HEK293 (cell line): ENCODE measurements at regions not wholly inside any gene's neighbourhood (a gene's known extent, or its start where the extent isn't known, plus 50 kb on each side); places are given as distances from the start of the nearest gene placed in this dataset.

Experiments used
- CTCF ChIA-PET: fragments of 350-600 bp; formaldehyde crosslinking; extraction: SDS; loops from one replicate; lab custom pipeline; 2021; ENCODE audit warnings: antibody characterized with exemption; lab: Yijun Ruan, JAX
- POLR2A ChIA-PET: fragments of 300-600 bp; formaldehyde crosslinking; extraction: SDS; loops from one replicate; lab custom pipeline; 2020; ENCODE audit warnings: antibody characterized with exemption, inconsistent platforms; lab: Yijun Ruan, JAX
- H3K27ac ChIP-seq: fragments of 200-500 bp; sonication (Bioruptor generic); 2 replicates; pipeline ENCODE4 v1.5.1; 2014; ENCODE audit warnings: low read depth, low read length, control low read depth, inconsistent platforms; ENCODE audit errors: extremely low read depth
- H3K36me3 ChIP-seq, 2 experiments: fragments of 200-500 bp in 1 of 2; sonication (Bioruptor generic) in 1 of 2; 1 replicate in 1 of 2; 2 replicates in 1 of 2; pipeline ENCODE4 v1.5.1; 2014 to 2017; ENCODE audit warnings: inconsistent platforms in 2 of 2, low read length in 2 of 2; ENCODE audit not compliant: control insufficient read depth in 2 of 2, insufficient read depth in 1 of 2
- H3K4me1 ChIP-seq: fragments of 200-500 bp; sonication (Bioruptor generic); 2 replicates; pipeline ENCODE4 v1.5.1; 2014; ENCODE audit warnings: mild to moderate bottlenecking, low read length, inconsistent platforms; ENCODE audit not compliant: control insufficient read depth, insufficient read depth
- H3K4me3 ChIP-seq: 2 replicates; pipeline ENCODE4 v1.5.1; 2011; ENCODE audit warnings: low read depth, mild to moderate bottlenecking, control low read depth, low read length, moderate library complexity
- H3K9me3 ChIP-seq: fragments of 200-500 bp; sonication (Bioruptor generic); 2 replicates; pipeline ENCODE4 v1.5.1; 2014; ENCODE audit warnings: low read depth, low read length, inconsistent platforms; ENCODE audit not compliant: control insufficient read depth, insufficient read depth
- EGR2 ChIP-seq: fragments of 450-650 bp; formaldehyde crosslinking; IDR thresholded peaks from 2 replicates; pipeline ENCODE4 v1.5.1; 2016; ENCODE audit warnings: low read depth, missing biosample characterization, missing genetic modification characterization
- GLIS1 ChIP-seq: fragments of 450-650 bp; formaldehyde crosslinking; IDR thresholded peaks from 2 replicates; pipeline ENCODE4 v1.5.1; 2016; ENCODE audit warnings: missing biosample characterization, missing genetic modification characterization
- KLF7 ChIP-seq: fragments of 450-650 bp; formaldehyde crosslinking; IDR thresholded peaks from 2 replicates; pipeline ENCODE4 v1.5.1; 2016; ENCODE audit warnings: missing biosample characterization, missing genetic modification characterization, borderline replicate concordance
- OSR2 ChIP-seq: fragments of 450-650 bp; formaldehyde crosslinking; IDR thresholded peaks from 2 replicates; pipeline ENCODE4 v1.5.1; 2016; ENCODE audit warnings: missing biosample characterization, missing genetic modification characterization
- RBAK ChIP-seq: fragments of 450-650 bp; formaldehyde crosslinking; IDR thresholded peaks from 2 replicates; pipeline ENCODE4 v1.5.1; 2016; ENCODE audit warnings: missing biosample characterization, missing genetic modification characterization
- SCRT2 ChIP-seq: fragments of 450-650 bp; formaldehyde crosslinking; IDR thresholded peaks from 2 replicates; pipeline ENCODE4 v1.5.1; 2016; ENCODE audit warnings: missing biosample characterization, missing genetic modification characterization
- WT1 ChIP-seq: fragments of 450-650 bp; formaldehyde crosslinking; IDR thresholded peaks from 2 replicates; pipeline ENCODE4 v1.5.1; 2016; ENCODE audit warnings: missing biosample characterization, missing genetic modification characterization
- ZFP41 ChIP-seq: fragments of 450-650 bp; formaldehyde crosslinking; IDR thresholded peaks from 2 replicates; pipeline ENCODE4 v1.5.1; 2016; ENCODE audit warnings: missing biosample characterization, missing genetic modification characterization, borderline replicate concordance
- ZNF10 ChIP-seq: fragments of 450-650 bp; formaldehyde crosslinking; IDR thresholded peaks from 2 replicates; pipeline ENCODE4 v1.5.1; 2017; ENCODE audit warnings: missing biosample characterization, missing genetic modification characterization
- ZNF16 ChIP-seq: fragments of 450-650 bp; formaldehyde crosslinking; IDR thresholded peaks from 2 replicates; pipeline ENCODE4 v1.5.1; 2016; ENCODE audit warnings: low read depth, missing biosample characterization, missing genetic modification characterization
- ZNF223 ChIP-seq: fragments of 450-650 bp; formaldehyde crosslinking; IDR thresholded peaks from 2 replicates; pipeline ENCODE4 v1.5.1; 2016; ENCODE audit warnings: missing biosample characterization, missing genetic modification characterization
- ZNF423 ChIP-seq: fragments of 450-650 bp; formaldehyde crosslinking; IDR thresholded peaks from 2 replicates; pipeline ENCODE4 v1.5.1; 2016; ENCODE audit warnings: missing biosample characterization, missing genetic modification characterization
- ZNF548 ChIP-seq: fragments of 450-650 bp; formaldehyde crosslinking; IDR thresholded peaks from 2 replicates; pipeline ENCODE4 v1.5.1; 2016; ENCODE audit warnings: missing biosample characterization, missing genetic modification characterization
- ZNF549 ChIP-seq: fragments of 450-650 bp; IDR thresholded peaks from 2 replicates; pipeline ENCODE4 v1.5.1; 2018; ENCODE audit warnings: missing biosample characterization, missing genetic modification characterization, mild to moderate bottlenecking, inconsistent platforms, moderate library complexity
- ZNF610 ChIP-seq: fragments of 450-650 bp; formaldehyde crosslinking; IDR thresholded peaks from 2 replicates; pipeline ENCODE4 v1.5.1; 2016; ENCODE audit warnings: missing biosample characterization, missing genetic modification characterization, borderline replicate concordance
- ZNF785 ChIP-seq: fragments of 450-650 bp; formaldehyde crosslinking; IDR thresholded peaks from 2 replicates; pipeline ENCODE4 v1.5.1; 2016; ENCODE audit warnings: missing biosample characterization, missing genetic modification characterization
- ZSCAN30 ChIP-seq: fragments of 450-650 bp; IDR thresholded peaks from 2 replicates; pipeline ENCODE4 v1.5.1; 2018; ENCODE audit warnings: missing biosample characterization, mild to moderate bottlenecking, missing genetic modification characterization, moderate library complexity
- TF ChIP-seq, protein P1 (sequence below): fragments of 450-650 bp; formaldehyde crosslinking; IDR thresholded peaks from 2 replicates; pipeline ENCODE4 v1.5.1; 2017; ENCODE audit warnings: missing biosample characterization, missing genetic modification characterization
- TF ChIP-seq, protein P2 (sequence below): fragments of 450-650 bp; IDR thresholded peaks from 2 replicates; pipeline ENCODE4 v1.5.1; 2018; ENCODE audit warnings: missing biosample characterization, missing genetic modification characterization
- TF ChIP-seq, protein P3 (sequence below): fragments of 450-650 bp; formaldehyde crosslinking; IDR thresholded peaks from 2 replicates; pipeline ENCODE4 v1.5.1; 2016; ENCODE audit warnings: missing biosample characterization, missing genetic modification characterization
- TF ChIP-seq, protein P4 (sequence below): fragments of 450-650 bp; formaldehyde crosslinking; IDR thresholded peaks from 2 replicates; pipeline ENCODE4 v1.5.1; 2016; ENCODE audit warnings: missing biosample characterization, missing genetic modification characterization

DNA sequence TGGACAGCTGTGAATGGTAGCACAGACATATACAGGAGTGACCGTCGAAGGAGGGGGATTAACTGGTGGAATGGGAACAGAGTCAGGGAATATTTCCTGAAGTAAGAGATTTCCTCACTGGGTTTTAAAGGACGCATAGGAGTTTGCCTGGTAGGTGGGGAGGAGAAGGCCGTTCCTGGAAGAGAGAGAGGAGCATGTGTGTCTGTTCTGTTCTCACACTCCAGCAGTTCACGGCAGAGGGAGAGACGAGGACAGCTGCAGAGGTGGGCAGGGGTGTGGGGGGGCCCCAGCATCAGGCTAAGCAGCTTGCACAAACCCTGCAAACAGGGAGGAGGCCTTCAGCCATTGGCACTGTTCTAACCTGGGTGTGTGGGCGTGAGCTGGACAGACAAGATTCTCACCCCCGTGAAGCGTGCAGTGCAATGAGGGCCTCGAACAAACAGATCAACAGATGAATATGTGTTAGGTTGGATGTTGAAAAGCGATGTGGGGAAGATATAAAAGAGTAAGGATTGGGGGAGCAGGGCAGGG lies 85.3 kb upstream of the GSE1 start (continued):
- TF ChIP-seq, protein P1, sequence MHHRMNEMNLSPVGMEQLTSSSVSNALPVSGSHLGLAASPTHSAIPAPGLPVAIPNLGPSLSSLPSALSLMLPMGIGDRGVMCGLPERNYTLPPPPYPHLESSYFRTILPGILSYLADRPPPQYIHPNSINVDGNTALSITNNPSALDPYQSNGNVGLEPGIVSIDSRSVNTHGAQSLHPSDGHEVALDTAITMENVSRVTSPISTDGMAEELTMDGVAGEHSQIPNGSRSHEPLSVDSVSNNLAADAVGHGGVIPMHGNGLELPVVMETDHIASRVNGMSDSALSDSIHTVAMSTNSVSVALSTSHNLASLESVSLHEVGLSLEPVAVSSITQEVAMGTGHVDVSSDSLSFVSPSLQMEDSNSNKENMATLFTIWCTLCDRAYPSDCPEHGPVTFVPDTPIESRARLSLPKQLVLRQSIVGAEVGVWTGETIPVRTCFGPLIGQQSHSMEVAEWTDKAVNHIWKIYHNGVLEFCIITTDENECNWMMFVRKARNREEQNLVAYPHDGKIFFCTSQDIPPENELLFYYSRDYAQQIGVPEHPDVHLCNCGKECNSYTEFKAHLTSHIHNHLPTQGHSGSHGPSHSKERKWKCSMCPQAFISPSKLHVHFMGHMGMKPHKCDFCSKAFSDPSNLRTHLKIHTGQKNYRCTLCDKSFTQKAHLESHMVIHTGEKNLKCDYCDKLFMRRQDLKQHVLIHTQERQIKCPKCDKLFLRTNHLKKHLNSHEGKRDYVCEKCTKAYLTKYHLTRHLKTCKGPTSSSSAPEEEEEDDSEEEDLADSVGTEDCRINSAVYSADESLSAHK (tag by site-specific recombination): no peak
- TF ChIP-seq ZFP41 (tag by site-specific recombination) (no peak), ZSCAN30 (tag by site-specific recombination) (no peak), OSR2 (tag by site-specific recombination) (no peak), WT1 (tag by site-specific recombination) (no peak), EGR2 (peak; percentile 74), ZNF785 (tag by site-specific recombination) (no peak)
- TF ChIP-seq, all 188 proteins: peak for 5

DNA sequence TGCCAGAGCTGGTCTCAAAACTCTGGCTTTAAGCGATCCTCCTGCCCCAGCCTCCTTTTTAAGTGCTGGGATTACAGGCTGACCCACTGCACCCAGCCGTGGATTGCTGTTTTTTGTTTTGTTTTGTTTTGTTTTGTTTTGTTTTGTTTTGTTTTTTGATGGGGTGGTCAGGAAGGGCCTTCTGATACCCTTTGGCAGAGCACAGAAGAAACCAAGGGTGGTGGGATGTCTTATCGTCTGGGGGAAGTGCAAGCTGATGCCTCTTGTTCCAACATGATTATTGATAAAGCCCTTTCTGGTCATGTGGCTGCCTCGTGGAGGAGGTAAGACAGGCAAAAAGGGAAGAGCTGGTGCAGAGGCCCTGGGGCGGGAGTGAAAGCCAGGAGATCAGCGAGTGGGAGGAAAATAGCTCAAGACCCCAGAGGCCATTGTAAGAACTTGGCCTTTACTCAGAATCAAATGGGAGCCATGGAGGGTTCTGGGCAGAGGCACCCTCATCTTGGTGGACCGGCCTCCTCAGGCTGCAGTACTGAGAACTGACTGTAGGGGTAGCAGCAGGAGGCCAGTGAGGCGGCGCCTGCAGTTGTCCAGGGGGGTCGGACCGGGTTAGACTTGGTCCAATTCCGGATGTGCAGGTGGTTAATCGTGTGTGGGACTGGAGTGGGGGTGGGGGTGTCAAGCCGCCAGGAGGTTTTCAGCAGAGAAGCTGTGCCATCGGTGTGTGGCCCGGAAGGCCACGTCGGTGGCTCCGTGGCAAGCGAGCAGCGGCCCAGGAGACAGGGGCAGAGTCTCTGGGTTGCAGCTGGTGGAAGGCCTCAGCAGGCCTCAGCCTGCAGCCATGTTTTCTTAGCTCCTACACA lies 84.4 kb upstream of the GSE1 start:
- TF ChIP-seq ZNF16 (tag by site-specific recombination) (peak; percentile 93), ZNF10 (tag by site-specific recombination) (no peak), GLIS1 (tag by site-specific recombination) (no peak)
- CTCF ChIA-PET: interaction anchor here (0.5 to 3.3 kb wide), 21 partner anchors 10 to 224 kb away, joined by 3 to 18 read pairs (median 4); no protein-coding TSS in a partner anchor
- Histone ChIP-seq H3K4me1 (peaks cover 14% of the 10 kb centered on the region), H3K9me3 (no peaks in the 10 kb centered on the region), H3K27ac (no peak overlapping the region), H3K36me3 (no peaks in the 10 kb centered on the region), H3K4me3 (no peak overlapping the region)
- POLR2A ChIA-PET: no interaction called here

DNA sequence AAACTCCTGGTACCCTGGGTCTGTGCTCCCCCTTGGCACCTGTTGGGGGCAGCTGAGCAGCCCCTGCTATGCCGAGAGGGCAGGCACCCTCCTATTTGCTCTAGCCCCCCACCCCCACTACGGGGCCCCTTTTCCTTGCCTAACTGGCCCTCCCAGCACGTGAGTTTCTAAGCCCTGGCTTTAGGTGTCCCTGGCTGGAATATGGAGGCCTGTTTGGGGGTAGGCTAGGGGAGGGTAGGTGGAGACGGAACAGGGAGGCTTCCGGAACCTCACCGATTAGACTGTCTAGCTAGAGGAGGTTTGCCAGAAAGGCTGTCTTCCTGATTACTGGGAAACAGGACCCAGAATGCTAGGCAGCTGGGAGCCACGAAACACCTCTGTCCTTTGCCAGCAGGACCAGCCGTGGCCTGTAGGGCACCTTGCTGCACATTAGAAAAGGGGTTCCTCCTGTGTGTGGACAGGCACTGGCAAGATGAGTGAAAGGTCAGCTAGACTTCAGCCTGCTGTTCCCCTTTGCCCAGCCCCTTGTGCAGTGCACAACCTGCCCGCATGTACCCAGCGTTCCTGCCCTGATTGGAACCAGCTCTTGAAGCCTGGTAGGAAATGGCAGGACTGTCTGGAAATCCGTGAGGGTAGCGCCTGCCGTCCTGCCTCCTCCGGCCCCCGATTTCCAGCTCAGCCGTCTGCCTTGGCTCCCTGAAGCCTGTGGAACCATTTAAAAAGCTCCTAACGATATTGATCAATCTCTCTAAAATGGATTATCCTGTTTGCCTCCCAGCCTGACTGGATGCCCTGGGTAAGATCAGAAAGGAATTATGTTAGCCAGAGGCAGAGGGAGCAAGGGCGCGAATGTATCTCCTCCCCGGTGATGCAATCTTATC lies 83.4 kb upstream of the GSE1 start:
- Histone ChIP-seq H3K4me1 (peaks cover 4% of the 10 kb centered on the region), H3K9me3 (no peaks in the 10 kb centered on the region), H3K36me3 (no peaks in the 10 kb centered on the region), H3K27ac (no peak overlapping the region), H3K4me3 (no peak overlapping the region)
- ChIA-PET CTCF (interaction anchor here (0.7 to 3.3 kb wide), 14 partner anchors 10 to 189 kb away, joined by 3 to 18 read pairs (median 4); no protein-coding TSS in a partner anchor), POLR2A (no interaction called here)
- no peak for TF ChIP-seq ZNF549
- TF ChIP-seq, protein P2, sequence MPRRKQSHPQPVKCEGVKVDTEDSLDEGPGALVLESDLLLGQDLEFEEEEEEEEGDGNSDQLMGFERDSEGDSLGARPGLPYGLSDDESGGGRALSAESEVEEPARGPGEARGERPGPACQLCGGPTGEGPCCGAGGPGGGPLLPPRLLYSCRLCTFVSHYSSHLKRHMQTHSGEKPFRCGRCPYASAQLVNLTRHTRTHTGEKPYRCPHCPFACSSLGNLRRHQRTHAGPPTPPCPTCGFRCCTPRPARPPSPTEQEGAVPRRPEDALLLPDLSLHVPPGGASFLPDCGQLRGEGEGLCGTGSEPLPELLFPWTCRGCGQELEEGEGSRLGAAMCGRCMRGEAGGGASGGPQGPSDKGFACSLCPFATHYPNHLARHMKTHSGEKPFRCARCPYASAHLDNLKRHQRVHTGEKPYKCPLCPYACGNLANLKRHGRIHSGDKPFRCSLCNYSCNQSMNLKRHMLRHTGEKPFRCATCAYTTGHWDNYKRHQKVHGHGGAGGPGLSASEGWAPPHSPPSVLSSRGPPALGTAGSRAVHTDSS: no peak
- TF ChIP-seq ZNF223 (tag by site-specific recombination): no peak
- no peak for TF ChIP-seq GLIS1 (tag by site-specific recombination)
- no peak for TF ChIP-seq ZNF423
- no peak for TF ChIP-seq KLF7 (tag by site-specific recombination)
- TF ChIP-seq ZNF548 (tag by site-specific recombination): no peak
- no peak for TF ChIP-seq ZNF785 (tag by site-specific recombination)
- TF ChIP-seq, protein P3, sequence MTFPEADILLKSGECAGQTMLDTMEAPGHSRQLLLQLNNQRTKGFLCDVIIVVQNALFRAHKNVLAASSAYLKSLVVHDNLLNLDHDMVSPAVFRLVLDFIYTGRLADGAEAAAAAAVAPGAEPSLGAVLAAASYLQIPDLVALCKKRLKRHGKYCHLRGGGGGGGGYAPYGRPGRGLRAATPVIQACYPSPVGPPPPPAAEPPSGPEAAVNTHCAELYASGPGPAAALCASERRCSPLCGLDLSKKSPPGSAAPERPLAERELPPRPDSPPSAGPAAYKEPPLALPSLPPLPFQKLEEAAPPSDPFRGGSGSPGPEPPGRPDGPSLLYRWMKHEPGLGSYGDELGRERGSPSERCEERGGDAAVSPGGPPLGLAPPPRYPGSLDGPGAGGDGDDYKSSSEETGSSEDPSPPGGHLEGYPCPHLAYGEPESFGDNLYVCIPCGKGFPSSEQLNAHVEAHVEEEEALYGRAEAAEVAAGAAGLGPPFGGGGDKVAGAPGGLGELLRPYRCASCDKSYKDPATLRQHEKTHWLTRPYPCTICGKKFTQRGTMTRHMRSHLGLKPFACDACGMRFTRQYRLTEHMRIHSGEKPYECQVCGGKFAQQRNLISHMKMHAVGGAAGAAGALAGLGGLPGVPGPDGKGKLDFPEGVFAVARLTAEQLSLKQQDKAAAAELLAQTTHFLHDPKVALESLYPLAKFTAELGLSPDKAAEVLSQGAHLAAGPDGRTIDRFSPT (tag by site-specific recombination): no peak
- TF ChIP-seq SCRT2: no peak
- TF ChIP-seq RBAK (tag by site-specific recombination): no peak
- TF ChIP-seq ZNF610: no peak
- TF ChIP-seq, protein P4, sequence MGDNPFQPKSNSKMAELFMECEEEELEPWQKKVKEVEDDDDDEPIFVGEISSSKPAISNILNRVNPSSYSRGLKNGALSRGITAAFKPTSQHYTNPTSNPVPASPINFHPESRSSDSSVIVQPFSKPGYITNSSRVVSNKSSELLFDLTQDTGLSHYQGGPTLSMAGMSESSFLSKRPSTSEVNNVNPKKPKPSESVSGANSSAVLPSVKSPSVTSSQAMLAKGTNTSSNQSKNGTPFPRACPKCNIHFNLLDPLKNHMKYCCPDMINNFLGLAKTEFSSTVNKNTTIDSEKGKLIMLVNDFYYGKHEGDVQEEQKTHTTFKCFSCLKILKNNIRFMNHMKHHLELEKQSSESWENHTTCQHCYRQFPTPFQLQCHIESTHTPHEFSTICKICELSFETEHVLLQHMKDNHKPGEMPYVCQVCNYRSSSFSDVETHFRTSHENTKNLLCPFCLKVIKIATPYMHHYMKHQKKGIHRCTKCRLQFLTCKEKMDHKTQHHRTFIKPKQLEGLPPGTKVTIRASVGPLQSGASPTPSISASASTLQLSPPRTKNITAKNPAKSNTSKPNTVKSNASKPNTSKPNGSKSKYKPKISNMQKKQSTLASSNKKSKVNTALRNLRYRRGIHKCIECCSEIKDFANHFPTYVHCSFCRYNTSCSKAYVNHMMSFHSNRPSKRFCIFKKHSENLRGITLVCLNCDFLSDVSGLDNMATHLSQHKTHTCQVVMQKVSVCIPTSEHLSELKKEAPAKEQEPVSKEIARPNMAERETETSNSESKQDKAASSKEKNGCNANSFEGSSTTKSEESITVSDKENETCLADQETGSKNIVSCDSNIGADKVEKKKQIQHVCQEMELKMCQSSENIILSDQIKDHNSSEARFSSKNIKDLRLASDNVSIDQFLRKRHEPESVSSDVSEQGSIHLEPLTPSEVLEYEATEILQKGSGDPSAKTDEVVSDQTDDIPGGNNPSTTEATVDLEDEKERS (tag by site-specific recombination): no peak
